ENCODE measurements at regions not wholly inside any gene's neighbourhood (a gene's known extent, or its start where the extent isn't known, plus 50 kb on each side); places are given as distances from the start of the nearest gene placed in this dataset.

- TF ChIP-seq RAD21 (IDR thresholded peaks at IDR 0.05; ENCODE audit: low read depth) (no peak), YY1 (IDR thresholded peaks at IDR 0.05; ENCODE audit: low read depth) (no peak), EGR1 (IDR thresholded peaks at IDR 0.05) (no peak), EP300 (IDR thresholded peaks at IDR 0.05; ENCODE audit: borderline replicate concordance) (no peak), FOXM1 (IDR thresholded peaks at IDR 0.05; ENCODE audit: borderline replicate concordance, low read depth) (no peak)
Observed at GRCh38 chr1:87252406-87252805, 76.3 kb upstream of the LMO4 start.
